ENCODE measurements at regions not wholly inside any gene's neighbourhood (a gene's known extent, or its start where the extent isn't known, plus 50 kb on each side); places are given as distances from the start of the nearest gene placed in this dataset.

GRCh38 chr4:180292339-180292738, 1950.9 kb upstream of the TENM3 start:
- H3K27me3 ChIP-seq = no peaks in the 10 kb centered on the region
- no peaks in the 10 kb centered on the region for H3K4me1 ChIP-seq
- intact Hi-C loops (cut with DNase I) = no loop called here
- H3K36me3 ChIP-seq = no peaks in the 10 kb centered on the region
- peaks cover 0 to 8% of the 10 kb centered on the region in 2 donors for H3K9me3 ChIP-seq
- no peak overlapping the region for H3K4me3 ChIP-seq
- no peak for TF ChIP-seq CTCF (IDR thresholded peaks at IDR 0.05)
- DNase-seq (no peak), ATAC-seq (no peak)
- no peak overlapping the region for H3K27ac ChIP-seq

DNA sequence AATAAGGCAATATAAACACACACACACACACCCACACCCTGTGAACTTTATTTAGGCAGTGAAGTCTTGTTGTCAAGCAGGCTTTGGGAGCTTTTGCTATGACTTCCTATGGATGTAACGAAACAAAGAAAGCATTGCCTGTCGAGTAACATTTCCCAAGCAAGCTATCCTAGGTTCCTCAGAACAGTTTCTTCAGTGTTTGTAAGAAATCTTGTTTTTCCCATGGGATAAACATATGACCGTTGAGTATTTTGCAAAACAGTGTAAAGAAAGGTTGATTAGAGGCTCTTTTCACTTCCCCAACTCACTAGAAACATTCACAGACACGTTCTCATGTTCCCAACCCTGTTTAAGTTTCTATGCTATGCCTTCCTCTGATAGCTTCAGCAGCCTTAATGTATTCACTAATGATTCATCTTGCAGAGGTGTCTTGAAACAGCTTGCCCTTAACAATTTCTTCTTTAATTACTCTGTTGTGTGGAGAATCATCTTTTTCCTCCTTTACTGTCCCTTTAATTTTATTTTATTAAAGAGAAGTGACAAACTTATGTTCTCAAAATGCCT, 1947.1 kb upstream of the TENM3 start:
- ATAC-seq (no peak), DNase-seq (no peak)
- no peaks in the 10 kb centered on the region for H3K4me1 ChIP-seq
- H3K36me3 ChIP-seq = no peaks in the 10 kb centered on the region
- intact Hi-C loops (cut with DNase I) = no loop called here
- TF ChIP-seq CTCF (IDR thresholded peaks at IDR 0.05) = no peak
- no peaks in the 10 kb centered on the region for H3K27me3 ChIP-seq
- peaks cover 0 to 8% of the 10 kb centered on the region in 2 donors for H3K9me3 ChIP-seq
- H3K27ac ChIP-seq = no peak overlapping the region
- no peak overlapping the region for H3K4me3 ChIP-seq

GRCh38 chr4:180304321-180304720, 1938.9 kb upstream of the TENM3 start:
- Histone ChIP-seq H3K36me3 (no peaks in the 10 kb centered on the region), H3K4me3 (no peak overlapping the region), H3K27me3 (no peaks in the 10 kb centered on the region), H3K27ac (no peak overlapping the region), H3K4me1 (no peaks in the 10 kb centered on the region), H3K9me3 (no peaks in the 10 kb centered on the region)
- DNase-seq (no peak), ATAC-seq (no peak)
- TF ChIP-seq CTCF (IDR thresholded peaks at IDR 0.05) = no peak
- intact Hi-C loops (cut with DNase I) = no loop called here

DNA sequence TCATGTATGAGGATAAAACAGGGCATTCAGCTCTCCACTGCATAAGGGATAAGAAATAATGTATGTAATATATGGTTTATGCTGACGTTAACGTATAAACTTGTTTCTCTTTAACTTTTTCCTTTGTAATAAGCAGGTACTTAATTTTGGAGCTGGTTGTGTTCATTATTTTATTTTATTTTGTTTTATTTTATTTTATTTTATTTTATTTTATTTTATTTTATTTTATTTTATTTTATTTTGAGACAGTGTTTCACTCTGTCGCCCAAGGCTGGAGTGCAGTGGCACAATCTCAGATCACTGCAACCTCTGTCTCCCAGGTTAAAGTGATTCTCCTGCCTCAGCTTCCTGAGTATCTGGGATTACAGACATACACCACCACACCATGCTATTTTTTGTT, 1932.6 kb upstream of the TENM3 start:
- H3K4me1 ChIP-seq = no peaks in the 10 kb centered on the region
- no peak for TF ChIP-seq CTCF (IDR thresholded peaks at IDR 0.05)
- ATAC-seq = no peak
- no peaks in the 10 kb centered on the region for H3K36me3 ChIP-seq
- no peak overlapping the region for H3K4me3 ChIP-seq
- H3K27me3 ChIP-seq = no peaks in the 10 kb centered on the region
- H3K9me3 ChIP-seq = no peaks in the 10 kb centered on the region
- intact Hi-C loops (cut with DNase I) = no loop called here
- DNase-seq = no peak
- H3K27ac ChIP-seq = no peak overlapping the region

- Histone ChIP-seq H3K4me3 (no peak overlapping the region), H3K27ac (no peak overlapping the region), H3K36me3 (no peaks in the 10 kb centered on the region), H3K9me3 (no peaks in the 10 kb centered on the region), H3K4me1 (no peaks in the 10 kb centered on the region), H3K27me3 (no peaks in the 10 kb centered on the region)
- TF ChIP-seq CTCF (IDR thresholded peaks at IDR 0.05) = no peak
- ATAC-seq (no peak), DNase-seq (no peak)
- intact Hi-C loops (cut with DNase I) = no loop called here
Observed at GRCh38 chr4:180314972-180315371, 1928.2 kb upstream of the TENM3 start.
